Colonic mucosa (tissue), 4 donors: ENCODE measurements at regions not wholly inside any gene's neighbourhood (a gene's known extent, or its start where the extent isn't known, plus 50 kb on each side); places are given as distances from the start of the nearest gene placed in this dataset.
"Not testable (repeated sequence)": the region's sequence is repeated elsewhere in the genome, so short reads cannot be mapped to it uniquely, and the experiment has no call there.

Experiments
- DNase-seq: peaks from one replicate; pipeline ENCODE4 v3.0.0-alpha.2; 2020
- H3K27ac ChIP-seq: fragments of 200-600 bp; one replicate; pipeline ENCODE4 v1.8.0; 2021
- H3K27me3 ChIP-seq: fragments of 200-600 bp; one replicate; pipeline ENCODE4 v1.8.0; 2021
- H3K36me3 ChIP-seq: fragments of 200-600 bp; one replicate; pipeline ENCODE4 v1.8.0; 2021
- H3K4me1 ChIP-seq: fragments of 200-600 bp; one replicate; pipeline ENCODE4 v1.8.0; 2021; ENCODE audit warnings: mild to moderate bottlenecking
- H3K4me3 ChIP-seq: fragments of 200-600 bp; one replicate; pipeline ENCODE4 v1.8.0; 2021
- H3K9ac ChIP-seq, 2 donors: one replicate each; pipeline ENCODE4 v1.7.0; 2013; ENCODE audit warnings: control low read depth in 2 of 2, low read depth in 2 of 2, low read length in 2 of 2
- H3K9me3 ChIP-seq: fragments of 200-600 bp; one replicate; pipeline ENCODE4 v1.8.0; 2021
- intact Hi-C: fragments of 100-400 bp; cut with DNase I; formaldehyde crosslinking; loops from one replicate; pipeline ENCODE4 v1.14.1; 2022
- TF ChIP-seq, protein P1 (sequence below): fragments of 200-600 bp; IDR thresholded peaks from one replicate; pipeline ENCODE4 v1.8.0; 2022; ENCODE audit warnings: antibody characterized with exemption, mild to moderate bottlenecking
- donor health status: healthy.
- donor health status: DM: no; HTN: no; CAD: no.
- donor health status: DM: no; HTN: no; CAD: no.

DNA sequence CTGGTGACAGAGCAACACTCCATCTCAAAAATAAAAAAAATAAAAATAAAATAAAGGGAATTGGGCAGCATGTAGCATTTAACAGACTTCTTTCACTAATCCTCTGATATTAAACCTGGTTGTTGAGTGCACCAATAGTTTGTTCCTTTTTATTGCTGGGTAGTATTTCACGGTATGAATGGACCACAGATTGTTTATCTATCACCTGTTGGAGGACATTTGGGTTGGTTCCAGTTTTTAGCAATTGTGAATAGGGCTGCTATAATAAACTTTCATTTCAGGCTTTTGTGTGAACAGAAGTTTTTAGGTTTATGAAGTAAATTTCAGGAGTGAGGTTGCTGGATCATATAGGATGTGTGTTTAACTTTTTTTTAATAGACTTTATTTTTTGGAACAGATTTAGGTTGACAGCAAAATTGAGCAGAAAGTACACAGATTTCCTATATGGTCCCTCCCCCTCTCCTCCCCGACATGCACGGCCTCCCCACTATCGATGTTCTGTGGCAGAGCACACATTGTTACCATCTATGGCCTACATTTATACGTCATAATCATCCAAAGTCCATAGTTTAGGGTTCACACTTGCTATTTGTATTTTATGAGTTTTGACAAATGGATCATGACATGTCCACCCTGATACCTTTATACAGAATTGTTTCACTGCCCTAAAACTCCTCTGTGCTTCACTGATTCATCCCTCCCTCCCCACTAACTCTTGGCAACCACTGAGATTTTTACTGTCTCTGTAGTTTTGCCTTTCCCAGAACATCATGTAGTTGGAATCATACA is 66.1 kb upstream of the TMPRSS2 start:
- no peaks in the 10 kb centered on the region for H3K4me1 ChIP-seq
- intact Hi-C loops = no loop called here
- H3K9ac ChIP-seq = no peak overlapping the region
- H3K9me3 ChIP-seq = no peaks in the 10 kb centered on the region
- H3K36me3 ChIP-seq = no peaks in the 10 kb centered on the region
- H3K4me3 ChIP-seq = no peak overlapping the region
- peak overlapping the region; percentile 73 for H3K27ac ChIP-seq
- H3K27me3 ChIP-seq = no peaks in the 10 kb centered on the region
- DNase-seq = peak; percentile 61
- TF ChIP-seq, protein P1, sequence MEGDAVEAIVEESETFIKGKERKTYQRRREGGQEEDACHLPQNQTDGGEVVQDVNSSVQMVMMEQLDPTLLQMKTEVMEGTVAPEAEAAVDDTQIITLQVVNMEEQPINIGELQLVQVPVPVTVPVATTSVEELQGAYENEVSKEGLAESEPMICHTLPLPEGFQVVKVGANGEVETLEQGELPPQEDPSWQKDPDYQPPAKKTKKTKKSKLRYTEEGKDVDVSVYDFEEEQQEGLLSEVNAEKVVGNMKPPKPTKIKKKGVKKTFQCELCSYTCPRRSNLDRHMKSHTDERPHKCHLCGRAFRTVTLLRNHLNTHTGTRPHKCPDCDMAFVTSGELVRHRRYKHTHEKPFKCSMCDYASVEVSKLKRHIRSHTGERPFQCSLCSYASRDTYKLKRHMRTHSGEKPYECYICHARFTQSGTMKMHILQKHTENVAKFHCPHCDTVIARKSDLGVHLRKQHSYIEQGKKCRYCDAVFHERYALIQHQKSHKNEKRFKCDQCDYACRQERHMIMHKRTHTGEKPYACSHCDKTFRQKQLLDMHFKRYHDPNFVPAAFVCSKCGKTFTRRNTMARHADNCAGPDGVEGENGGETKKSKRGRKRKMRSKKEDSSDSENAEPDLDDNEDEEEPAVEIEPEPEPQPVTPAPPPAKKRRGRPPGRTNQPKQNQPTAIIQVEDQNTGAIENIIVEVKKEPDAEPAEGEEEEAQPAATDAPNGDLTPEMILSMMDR = no peak

DNA sequence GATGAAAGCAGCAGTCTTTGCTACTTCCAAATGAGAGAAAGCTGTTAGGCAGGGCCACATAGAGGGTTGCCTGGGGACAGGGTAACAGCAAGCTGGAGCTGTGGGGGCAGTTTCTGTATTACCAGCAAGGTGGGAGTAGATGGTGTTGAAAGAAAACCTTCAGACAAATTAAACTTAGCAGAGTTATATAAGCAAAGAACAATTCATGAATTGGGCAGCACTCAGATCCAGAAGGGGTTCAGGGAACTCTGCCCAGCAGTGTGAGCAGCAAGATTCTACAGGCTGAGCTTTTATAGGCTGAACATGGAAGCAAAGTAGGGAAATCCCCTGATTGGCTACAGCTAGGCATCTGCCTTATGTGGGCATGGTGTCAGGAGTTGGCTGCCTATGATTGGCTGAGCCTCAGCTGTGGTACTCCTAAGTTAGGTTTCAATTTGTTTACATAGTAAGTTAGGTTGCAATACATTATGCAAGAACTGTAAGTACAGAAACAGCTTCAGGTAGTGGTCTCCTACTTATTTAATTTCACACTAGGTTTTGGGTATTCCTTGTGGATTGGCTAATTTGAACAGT is 64.1 kb upstream of the TMPRSS2 start:
- no peak for DNase-seq
- Histone ChIP-seq H3K4me3 (no peak overlapping the region), H3K9me3 (no peaks in the 10 kb centered on the region), H3K36me3 (no peaks in the 10 kb centered on the region), H3K27ac (no peak overlapping the region), H3K4me1 (peaks cover 2% of the 10 kb centered on the region), H3K27me3 (no peaks in the 10 kb centered on the region), H3K9ac (no peak overlapping the region)
- TF ChIP-seq, protein P1 = no peak
- intact Hi-C loops = no loop called here

DNA sequence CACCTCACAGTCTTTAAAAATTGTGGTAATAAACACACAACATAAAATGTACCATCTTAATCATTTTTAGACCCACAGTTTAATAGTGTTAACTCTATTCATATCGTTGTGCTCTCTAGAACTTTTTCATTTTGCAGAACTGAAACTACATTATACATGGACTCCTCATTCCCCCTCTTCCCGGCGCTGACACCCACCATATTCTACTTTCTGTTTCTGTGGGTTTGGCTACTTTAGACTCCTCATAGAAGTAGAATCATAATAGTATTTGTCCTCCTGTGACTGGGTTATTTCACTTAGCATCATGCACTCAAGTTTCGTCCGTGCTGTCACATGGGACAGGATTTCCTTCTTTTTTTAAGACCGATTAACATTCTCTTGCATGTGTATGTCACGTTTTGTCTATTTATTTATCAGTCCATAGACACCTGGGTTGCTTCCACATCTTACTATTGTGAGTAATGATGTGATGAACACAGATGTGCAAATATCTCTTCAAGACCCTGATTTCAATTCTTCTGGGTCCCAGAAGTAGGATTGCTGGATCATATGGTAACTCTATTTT is 62.9 kb upstream of the TMPRSS2 start:
- intact Hi-C loops = no loop called here
- DNase-seq = no peak
- Histone ChIP-seq H3K4me3 (no peak overlapping the region), H3K4me1 (peaks cover 2% of the 10 kb centered on the region), H3K9me3 (no peaks in the 10 kb centered on the region), H3K27me3 (no peaks in the 10 kb centered on the region), H3K36me3 (no peaks in the 10 kb centered on the region), H3K9ac (no peak overlapping the region), H3K27ac (no peak overlapping the region)
- TF ChIP-seq, protein P1 = no peak

DNA sequence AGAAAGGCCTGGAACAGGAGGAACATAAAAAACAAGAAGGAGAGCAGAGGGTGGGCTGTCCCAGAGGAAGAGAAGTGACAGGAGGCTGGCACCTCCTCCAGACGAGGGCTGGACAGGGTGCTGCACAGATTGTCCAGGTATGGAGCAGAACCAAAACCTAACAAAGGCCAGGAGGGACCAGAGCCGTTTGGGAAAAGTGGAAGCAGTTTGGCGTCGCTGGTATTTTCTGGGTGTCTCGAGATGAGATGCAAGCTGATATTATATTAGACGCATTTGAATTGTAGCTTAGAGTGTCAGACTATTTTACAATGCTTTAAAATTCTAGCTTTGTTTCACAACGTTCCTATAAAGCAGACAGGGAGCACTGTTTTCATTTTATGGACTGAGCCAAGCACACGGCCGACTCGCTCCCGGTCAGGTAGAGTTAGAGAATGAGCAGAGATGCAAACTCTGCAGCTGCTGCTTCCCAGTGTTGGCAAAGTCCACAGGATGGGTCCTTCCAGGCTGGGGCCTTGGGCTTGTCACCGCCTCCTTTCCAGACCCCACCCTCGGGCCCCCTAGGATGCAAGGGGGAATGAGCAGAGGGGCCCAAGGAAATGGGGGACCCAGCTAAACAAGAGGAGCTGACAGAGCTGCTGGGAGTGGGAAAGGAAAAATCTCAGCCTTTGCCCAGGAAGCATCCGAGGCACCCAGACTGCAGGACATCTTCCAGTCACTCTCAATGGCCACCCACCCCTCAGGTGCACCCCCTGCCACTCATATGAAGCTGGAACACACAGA is 60.8 kb upstream of the TMPRSS2 start:
- Histone ChIP-seq H3K27ac (peak overlapping the region; percentile 40), H3K36me3 (no peaks in the 10 kb centered on the region), H3K9me3 (no peaks in the 10 kb centered on the region), H3K9ac (peak overlapping the region in 1 of 2 donors; percentile 21), H3K27me3 (no peaks in the 10 kb centered on the region), H3K4me3 (no peak overlapping the region), H3K4me1 (peaks cover 11% of the 10 kb centered on the region)
- TF ChIP-seq, protein P1 = no peak
- no peak for DNase-seq
- intact Hi-C loops = no loop called here

DNA sequence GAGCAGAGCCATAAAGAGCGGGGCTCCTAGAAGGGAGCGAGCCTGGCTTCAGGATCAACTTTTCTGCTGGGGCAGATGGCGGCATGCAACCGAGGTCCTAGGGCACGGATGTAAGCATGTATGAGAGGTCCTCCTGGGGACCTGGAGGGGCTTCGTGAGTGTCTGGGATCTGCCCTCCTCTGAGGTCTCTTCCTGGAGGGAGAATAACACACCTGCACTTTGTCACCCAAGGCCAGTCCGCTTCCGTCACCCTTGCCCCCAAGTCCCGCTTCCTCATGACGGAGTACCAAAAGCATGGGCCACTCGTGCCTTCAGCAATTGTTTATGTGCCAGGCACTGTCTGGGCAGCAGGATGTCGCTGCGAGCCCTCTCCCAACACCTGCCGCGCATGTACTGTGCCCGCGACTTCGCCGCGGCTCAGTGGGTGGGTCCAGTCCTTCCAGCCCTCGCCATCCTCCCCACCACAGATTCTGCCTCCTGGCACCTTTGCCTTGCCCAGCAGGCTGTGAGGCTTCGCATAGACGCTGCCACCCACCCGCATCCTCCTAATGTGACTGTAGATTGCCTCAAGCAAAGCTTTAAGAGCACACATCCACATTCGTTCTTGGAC is 60.0 kb upstream of the TMPRSS2 start:
- TF ChIP-seq, protein P1 = no peak
- no peak for DNase-seq
- Histone ChIP-seq H3K27ac (peak overlapping the region; percentile 40), H3K36me3 (no peaks in the 10 kb centered on the region), H3K4me3 (no peak overlapping the region), H3K4me1 (peaks cover 14% of the 10 kb centered on the region), H3K9ac (no peak overlapping the region), H3K9me3 (no peaks in the 10 kb centered on the region), H3K27me3 (no peaks in the 10 kb centered on the region)
- intact Hi-C loops = no loop called here

DNA sequence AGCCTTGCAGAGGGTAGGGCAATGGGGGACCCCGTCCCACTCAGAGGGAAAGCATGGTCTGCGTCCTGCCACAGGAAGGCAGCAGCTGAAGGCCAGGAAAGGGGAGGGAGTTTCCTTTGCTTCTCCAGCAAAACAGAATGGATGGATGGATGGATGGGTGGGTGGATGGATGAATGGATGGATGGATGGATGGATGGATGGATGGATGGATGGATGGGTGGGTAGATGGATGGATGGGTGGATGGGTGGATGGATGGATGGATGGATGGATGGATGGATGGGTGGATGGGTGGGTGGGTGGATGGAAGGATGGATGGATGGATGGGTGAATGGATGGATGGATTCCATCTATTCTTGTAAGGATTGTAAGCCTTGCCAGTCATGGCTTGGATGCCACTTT is 59.3 kb upstream of the TMPRSS2 start:
- intact Hi-C loops, DNase-seq, H3K4me3 ChIP-seq, H3K9me3 ChIP-seq, H3K36me3 ChIP-seq, H3K27me3 ChIP-seq, H3K9ac ChIP-seq: not testable (repeated sequence)
- peaks cover 14% of the 10 kb centered on the region for H3K4me1 ChIP-seq
- peak overlapping the region; percentile 90 for H3K27ac ChIP-seq
